ENCODE measurements at regions not wholly inside any gene's neighbourhood (a gene's known extent, or its start where the extent isn't known, plus 50 kb on each side); places are given as distances from the start of the nearest gene placed in this dataset.

DNA sequence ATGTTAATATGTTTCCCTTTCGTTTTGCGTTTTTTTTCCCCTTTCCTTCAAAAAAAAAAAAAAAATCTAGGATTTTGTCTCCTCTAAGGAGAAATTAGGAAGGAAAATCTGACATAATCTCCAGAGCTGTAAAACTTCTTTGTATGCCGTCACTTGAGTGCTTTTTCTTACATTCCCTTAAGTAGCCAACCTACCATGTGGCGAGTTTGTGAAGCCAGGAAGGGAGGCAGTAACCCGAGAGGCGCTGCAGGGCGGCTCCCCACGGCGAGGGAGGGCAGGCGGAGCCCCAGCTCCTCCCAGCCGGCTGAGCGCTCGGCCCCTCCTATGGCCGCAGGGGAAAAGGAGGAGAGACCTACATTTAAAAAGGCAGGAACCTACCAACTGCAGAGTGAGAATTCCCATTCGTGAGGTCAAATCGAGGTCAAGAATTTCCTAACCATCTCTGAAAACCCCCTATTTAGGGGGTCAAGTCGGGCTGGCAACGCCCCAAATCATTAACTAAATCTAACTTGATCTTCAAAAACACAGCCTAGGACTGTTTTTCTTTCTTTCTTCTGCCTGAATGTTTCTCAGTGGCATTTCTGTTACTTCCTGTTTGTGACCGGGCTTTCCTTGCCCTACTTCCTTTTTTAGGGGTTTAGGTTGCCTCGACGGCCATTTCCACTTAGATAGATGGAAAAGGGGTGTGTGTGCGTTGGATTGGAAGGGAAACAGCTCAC lies 345.1 kb upstream of the KLF3 start:
- TF ChIP-seq, protein P1, sequence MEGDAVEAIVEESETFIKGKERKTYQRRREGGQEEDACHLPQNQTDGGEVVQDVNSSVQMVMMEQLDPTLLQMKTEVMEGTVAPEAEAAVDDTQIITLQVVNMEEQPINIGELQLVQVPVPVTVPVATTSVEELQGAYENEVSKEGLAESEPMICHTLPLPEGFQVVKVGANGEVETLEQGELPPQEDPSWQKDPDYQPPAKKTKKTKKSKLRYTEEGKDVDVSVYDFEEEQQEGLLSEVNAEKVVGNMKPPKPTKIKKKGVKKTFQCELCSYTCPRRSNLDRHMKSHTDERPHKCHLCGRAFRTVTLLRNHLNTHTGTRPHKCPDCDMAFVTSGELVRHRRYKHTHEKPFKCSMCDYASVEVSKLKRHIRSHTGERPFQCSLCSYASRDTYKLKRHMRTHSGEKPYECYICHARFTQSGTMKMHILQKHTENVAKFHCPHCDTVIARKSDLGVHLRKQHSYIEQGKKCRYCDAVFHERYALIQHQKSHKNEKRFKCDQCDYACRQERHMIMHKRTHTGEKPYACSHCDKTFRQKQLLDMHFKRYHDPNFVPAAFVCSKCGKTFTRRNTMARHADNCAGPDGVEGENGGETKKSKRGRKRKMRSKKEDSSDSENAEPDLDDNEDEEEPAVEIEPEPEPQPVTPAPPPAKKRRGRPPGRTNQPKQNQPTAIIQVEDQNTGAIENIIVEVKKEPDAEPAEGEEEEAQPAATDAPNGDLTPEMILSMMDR (conservative IDR thresholded peaks at IDR 0.05 in 1 of 2, IDR thresholded peaks at IDR 0.05 in 1 of 2; ENCODE audit: extremely low read depth in 1 of 2, insufficient read depth in 1 of 2, low read depth in 1 of 2, low read length in 2 of 2): peak in 1 of 2 donors; percentile 6
- TF ChIP-seq EZH2 (IDR thresholded peaks at IDR 0.05; ENCODE audit: borderline replicate concordance, low read length): no peak
